OCI-LY7 (cell line): ENCODE measurements at regions not wholly inside any gene's neighbourhood (a gene's known extent, or its start where the extent isn't known, plus 50 kb on each side); places are given as distances from the start of the nearest gene placed in this dataset.
"Not testable (repeated sequence)": the region's sequence is repeated elsewhere in the genome, so short reads cannot be mapped to it uniquely, and the experiment has no call there.

Experiments
- BruUV-seq: library from RNA; stranded (reverse); fragments of 400-500 nt; replicated peaks from 2 replicates; lab custom pipeline; 2021; lab: Mats Ljungman, UMichigan
- CTCF ChIA-PET: fragments of 300-600 bp; sonication (Branson Sonifier 250); formaldehyde crosslinking; loops from one replicate; lab custom pipeline; 2022; ENCODE audit warnings: antibody characterized with exemption; ENCODE audit not compliant: unreplicated experiment; lab: Charles Lee
- POLR2A ChIA-PET: fragments of 300-600 bp; sonication (Branson Sonifier 250); formaldehyde crosslinking; loops from one replicate; lab custom pipeline; 2022; ENCODE audit warnings: antibody characterized with exemption; lab: Charles Lee
- DNase-seq: peaks from one replicate; pipeline ENCODE4 v3.0.0-alpha.2; 2015; ENCODE audit warnings: low spot score
- H2AFZ ChIP-seq: fragments of 200-600 bp; sonication (generic), shearing (Covaris generic); 2 replicates; pipeline ENCODE4 v1.6.1; 2014; ENCODE audit warnings: mild to moderate bottlenecking, antibody characterized with exemption, low read length, moderate library complexity
- H3K27ac ChIP-seq: fragments of 200-600 bp; sonication (generic); 2 replicates; pipeline ENCODE4 v1.5.1; 2014; ENCODE audit warnings: mixed run types, low read depth, mild to moderate bottlenecking, moderate library complexity, low read length, inconsistent platforms; ENCODE audit not compliant: poor library complexity, severe bottlenecking
- H3K36me3 ChIP-seq: fragments of 200-600 bp; sonication (generic); 2 replicates; pipeline ENCODE4 v1.6.1; 2014; ENCODE audit warnings: mild to moderate bottlenecking, antibody characterized with exemption, low read length, moderate library complexity, mixed read lengths; ENCODE audit not compliant: insufficient read depth
- H3K4me1 ChIP-seq: fragments of 200-600 bp; sonication (generic); 2 replicates; pipeline ENCODE4 v1.5.1; 2014; ENCODE audit warnings: mild to moderate bottlenecking, low read length; ENCODE audit not compliant: insufficient read depth, poor library complexity, severe bottlenecking
- H3K4me2 ChIP-seq: fragments of 200-600 bp; sonication (generic); 2 replicates; pipeline ENCODE4 v1.6.1; 2014; ENCODE audit warnings: mild to moderate bottlenecking, low read length
- H3K4me3 ChIP-seq: fragments of 200-600 bp; sonication (generic); 2 replicates; pipeline ENCODE4 v1.5.1; 2014; ENCODE audit warnings: mild to moderate bottlenecking, low read depth, low read length; ENCODE audit not compliant: poor library complexity, severe bottlenecking
- H3K79me2 ChIP-seq: fragments of 200-600 bp; sonication (generic); 2 replicates; pipeline ENCODE4 v1.6.1; 2016; ENCODE audit warnings: low read depth, mild to moderate bottlenecking, low read length, moderate library complexity, mixed read lengths; ENCODE audit not compliant: insufficient read depth
- H3K9me2 ChIP-seq: fragments of 200-600 bp; sonication (generic); 2 replicates; pipeline ENCODE4 v1.6.1; 2016; ENCODE audit warnings: mild to moderate bottlenecking, low read length, mixed read lengths; ENCODE audit not compliant: insufficient read depth
- H3K9me3 ChIP-seq: fragments of 200-600 bp; sonication (generic); 2 replicates; pipeline ENCODE4 v1.6.1; 2014; ENCODE audit warnings: mild to moderate bottlenecking, mixed run types, low read length, mixed read lengths
- H4K20me1 ChIP-seq: fragments of 200-600 bp; sonication (generic); 2 replicates; pipeline ENCODE4 v1.6.1; 2014; ENCODE audit warnings: mild to moderate bottlenecking, antibody characterized with exemption, low read length, moderate library complexity, mixed read lengths; ENCODE audit not compliant: insufficient read depth
- EZH2phosphoT487 ChIP-seq: fragments of 200-600 bp; sonication (generic); IDR thresholded peaks from 2 replicates; pipeline ENCODE4 v1.6.1; 2018; ENCODE audit warnings: low read depth, borderline replicate concordance, mild to moderate bottlenecking, mixed run types, antibody characterized with exemption, low read length, moderate library complexity, mixed read lengths
- intact Hi-C: fragments of 100-400 bp; cut with micrococcal nuclease; formaldehyde crosslinking; loops from one replicate; pipeline ENCODE4 v1.10.0; 2022; ENCODE audit not compliant: unreplicated experiment
- TF ChIP-seq, protein P1 (sequence below): fragments of 200-600 bp; sonication (generic); conservative IDR thresholded peaks from 2 replicates; pipeline ENCODE4 v1.5.1; 2014; ENCODE audit warnings: mild to moderate bottlenecking, antibody characterized with exemption, low read length, moderate library complexity, mixed read lengths

DNA sequence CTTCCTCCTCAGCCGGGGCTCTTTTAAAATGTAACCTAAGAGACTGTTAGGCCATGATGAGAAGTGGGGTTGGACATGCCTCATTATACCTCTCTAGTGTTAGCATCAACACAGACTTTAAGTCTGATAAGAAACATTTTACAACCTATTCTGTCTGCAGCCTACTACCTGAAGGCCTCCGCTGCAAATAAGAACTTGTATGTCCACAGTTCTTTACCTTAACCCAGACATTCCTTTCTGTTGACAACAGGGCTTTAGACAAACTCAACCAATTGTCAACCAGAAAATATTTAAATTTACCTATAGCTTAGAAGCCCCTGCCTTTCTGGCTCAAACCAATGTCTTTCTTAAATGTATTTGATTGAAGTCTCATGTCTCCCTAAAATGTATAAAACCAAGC, 1418.6 kb downstream of the STIM2 start:
- Histone ChIP-seq H4K20me1 (no peaks in the 10 kb centered on the region), H3K4me2 (no peak overlapping the region), H3K4me3 (no peak overlapping the region), H3K9me2 (no peaks in the 10 kb centered on the region), H3K27ac (no peak overlapping the region), H2AFZ (no peak overlapping the region), H3K9me3 (no peaks in the 10 kb centered on the region), H3K4me1 (no peaks in the 10 kb centered on the region), H3K36me3 (no peaks in the 10 kb centered on the region), H3K79me2 (no peaks in the 10 kb centered on the region)
- BruUV-seq: no TSS peak
- TF ChIP-seq, protein P1, sequence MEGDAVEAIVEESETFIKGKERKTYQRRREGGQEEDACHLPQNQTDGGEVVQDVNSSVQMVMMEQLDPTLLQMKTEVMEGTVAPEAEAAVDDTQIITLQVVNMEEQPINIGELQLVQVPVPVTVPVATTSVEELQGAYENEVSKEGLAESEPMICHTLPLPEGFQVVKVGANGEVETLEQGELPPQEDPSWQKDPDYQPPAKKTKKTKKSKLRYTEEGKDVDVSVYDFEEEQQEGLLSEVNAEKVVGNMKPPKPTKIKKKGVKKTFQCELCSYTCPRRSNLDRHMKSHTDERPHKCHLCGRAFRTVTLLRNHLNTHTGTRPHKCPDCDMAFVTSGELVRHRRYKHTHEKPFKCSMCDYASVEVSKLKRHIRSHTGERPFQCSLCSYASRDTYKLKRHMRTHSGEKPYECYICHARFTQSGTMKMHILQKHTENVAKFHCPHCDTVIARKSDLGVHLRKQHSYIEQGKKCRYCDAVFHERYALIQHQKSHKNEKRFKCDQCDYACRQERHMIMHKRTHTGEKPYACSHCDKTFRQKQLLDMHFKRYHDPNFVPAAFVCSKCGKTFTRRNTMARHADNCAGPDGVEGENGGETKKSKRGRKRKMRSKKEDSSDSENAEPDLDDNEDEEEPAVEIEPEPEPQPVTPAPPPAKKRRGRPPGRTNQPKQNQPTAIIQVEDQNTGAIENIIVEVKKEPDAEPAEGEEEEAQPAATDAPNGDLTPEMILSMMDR: no peak
- no peak for TF ChIP-seq EZH2phosphoT487
- intact Hi-C loops: no loop called here
- CTCF ChIA-PET: no interaction called here
- DNase-seq: no peak
- POLR2A ChIA-PET: no interaction called here

DNA sequence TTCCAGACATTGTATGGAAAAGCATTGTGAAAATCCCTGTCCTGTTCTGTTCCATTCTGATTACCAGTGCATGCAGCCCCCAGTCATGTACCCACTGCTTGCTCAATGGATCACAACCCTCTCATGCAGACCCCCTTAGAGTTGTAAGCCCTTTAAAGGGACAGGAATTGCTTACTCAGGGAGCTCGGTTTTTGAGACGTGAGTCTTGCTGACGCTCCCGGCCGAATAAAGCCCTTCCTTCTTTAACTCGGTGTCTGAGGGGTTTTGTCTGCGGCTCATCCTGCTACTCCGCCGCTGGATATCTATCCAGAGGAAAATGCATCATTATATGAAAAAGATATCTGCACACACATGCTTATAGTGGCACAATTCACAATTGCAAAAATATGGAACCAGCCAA, 1425.6 kb downstream of the STIM2 start:
- H2AFZ ChIP-seq, H4K20me1 ChIP-seq, H3K9me2 ChIP-seq, H3K4me1 ChIP-seq, intact Hi-C loops, H3K4me2 ChIP-seq, CTCF ChIA-PET, DNase-seq, H3K36me3 ChIP-seq, H3K79me2 ChIP-seq, BruUV-seq, H3K4me3 ChIP-seq, H3K27ac ChIP-seq, H3K9me3 ChIP-seq, POLR2A ChIA-PET: not testable (repeated sequence)

DNA sequence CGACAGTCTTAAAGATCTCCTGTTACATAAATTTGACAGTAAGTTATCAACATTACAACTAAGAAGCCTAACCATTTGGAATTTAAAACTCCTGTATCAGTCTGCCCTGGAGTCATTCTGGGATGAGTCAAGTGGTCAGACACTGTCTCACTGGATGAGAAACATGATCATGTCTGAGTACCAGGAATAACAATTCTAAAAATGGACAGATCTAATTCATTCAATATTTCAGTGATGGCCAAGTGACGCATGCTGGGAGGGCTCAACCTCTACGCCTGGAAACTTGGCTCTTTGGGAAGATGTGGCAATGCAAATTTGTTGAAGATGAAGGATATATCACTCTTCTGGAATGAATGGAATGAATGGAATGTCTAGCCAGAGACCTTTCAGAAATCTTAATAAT, 1427.2 kb downstream of the STIM2 start:
- no peak overlapping the region for H2AFZ ChIP-seq
- no peaks in the 10 kb centered on the region for H3K36me3 ChIP-seq
- intact Hi-C loops: no loop called here
- H3K9me2 ChIP-seq: no peaks in the 10 kb centered on the region
- TF ChIP-seq, protein P1: no peak
- TF ChIP-seq EZH2phosphoT487: no peak
- no peak overlapping the region for H3K4me3 ChIP-seq
- no peak for DNase-seq
- no peaks in the 10 kb centered on the region for H3K79me2 ChIP-seq
- CTCF ChIA-PET: no interaction called here
- no peaks in the 10 kb centered on the region for H4K20me1 ChIP-seq
- H3K27ac ChIP-seq: no peak overlapping the region
- BruUV-seq: no TSS peak
- no peaks in the 10 kb centered on the region for H3K4me1 ChIP-seq
- POLR2A ChIA-PET: no interaction called here
- H3K9me3 ChIP-seq: no peaks in the 10 kb centered on the region
- no peak overlapping the region for H3K4me2 ChIP-seq
